Activated T-cell treated with anti-CD3 and anti-CD28 coated beads, Interleukin-2, amount 50 U/mL, for 72 hours (primary cell): ENCODE measurements at regions not wholly inside any gene's neighbourhood (a gene's known extent, or its start where the extent isn't known, plus 50 kb on each side); places are given as distances from the start of the nearest gene placed in this dataset.
A peak's percentile ranks its signal among the peaks of the same experiment; 100 is the strongest.

Experiments used
- ATAC-seq, 2 donors: fragments of 150-1000 bp; cut with Tn5 transposase; replicated peaks in 1 of 2; 2 replicates each; pipeline ENCODE4 v1.10.0; 2021; ENCODE audit warnings: moderate library complexity in 2 of 2, mild to moderate bottlenecking in 1 of 2
- DNase-seq, 2 donors: peaks; one replicate each; pipeline ENCODE4 v3.0.0; 2021 to 2022; ENCODE audit warnings: mixed read lengths in 1 of 2
- H3K27ac Mint-ChIP-seq: one replicate; pipeline ENCODE4 v1.8.0; 2022; ENCODE audit warnings: mild to moderate bottlenecking, moderate library complexity, mixed read lengths
- H3K27me3 Mint-ChIP-seq: one replicate; pipeline ENCODE4 v1.8.0; 2022; ENCODE audit warnings: low read depth, mixed read lengths
- H3K36me3 Mint-ChIP-seq, 2 donors: one replicate each; pipeline ENCODE4 v1.8.0; 2022; ENCODE audit warnings: mixed read lengths in 2 of 2, mild to moderate bottlenecking in 1 of 2; ENCODE audit not compliant: insufficient read depth in 2 of 2
- H3K4me1 Mint-ChIP-seq: one replicate; pipeline ENCODE4 v1.8.0; 2022; ENCODE audit warnings: low read depth, mixed read lengths
- H3K4me3 Mint-ChIP-seq, 2 donors: one replicate each; pipeline ENCODE4 v1.8.0; 2022; ENCODE audit warnings: mild to moderate bottlenecking in 2 of 2, mixed read lengths in 2 of 2, moderate library complexity in 2 of 2
- H3K9me3 Mint-ChIP-seq, 2 donors: one replicate each; pipeline ENCODE4 v1.8.0; 2022; ENCODE audit warnings: mixed read lengths in 2 of 2

DNA sequence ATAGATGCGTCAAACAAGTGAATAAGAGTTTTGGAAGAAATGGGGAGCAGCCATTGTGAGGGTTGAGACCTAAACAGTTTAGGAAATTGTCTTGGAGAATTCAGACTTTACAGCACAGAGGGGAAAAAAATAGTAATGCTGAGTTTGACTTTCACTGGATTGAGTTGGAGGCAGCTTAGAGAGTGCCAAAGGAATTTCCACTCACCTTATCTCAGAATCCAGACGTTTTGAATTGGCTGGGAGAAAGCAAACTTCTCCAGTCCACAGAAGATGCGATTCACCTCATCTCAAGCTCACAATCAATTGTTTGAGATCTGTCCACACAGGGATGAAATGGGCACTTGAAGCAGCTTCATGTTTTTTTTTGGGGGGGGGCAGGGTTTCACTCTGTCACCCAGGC is 663.5 kb upstream of the SALL1 start:
- Mint-ChIP-seq H3K27ac (no peak overlapping the region), H3K9me3 (peaks cover 6 to 7% of the 10 kb centered on the region in 2 donors), H3K4me1 (no peaks in the 10 kb centered on the region), H3K4me3 (no peak overlapping the region), H3K36me3 (peaks cover 0 to 2% of the 10 kb centered on the region in 2 donors), H3K27me3 (no peaks in the 10 kb centered on the region)
- DNase-seq (no peak), ATAC-seq (no peak)

DNA sequence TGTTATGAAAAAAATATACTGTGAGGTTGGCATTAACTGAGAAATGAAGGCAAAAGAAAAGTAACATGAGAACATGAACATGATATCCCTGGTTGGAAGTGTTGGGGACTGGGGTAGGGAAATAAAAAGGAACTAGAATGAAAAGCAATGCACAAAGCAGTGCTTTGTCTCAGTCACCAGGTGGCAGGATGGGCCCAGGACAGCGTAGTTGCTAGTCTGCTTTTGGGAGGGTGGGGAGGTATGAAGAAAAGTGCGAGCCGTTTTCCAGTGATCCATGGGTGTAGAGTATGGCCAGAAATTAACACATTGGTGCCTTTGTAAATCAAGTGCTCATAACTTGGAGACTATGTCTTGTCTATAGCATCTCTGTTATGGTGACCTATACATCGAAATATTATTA is 662.5 kb upstream of the SALL1 start:
- Mint-ChIP-seq H3K27me3 (no peaks in the 10 kb centered on the region), H3K36me3 (peaks cover 2 to 3% of the 10 kb centered on the region in 2 donors), H3K9me3 (peaks cover 9% of the 10 kb centered on the region in 2 donors), H3K4me3 (no peak overlapping the region), H3K27ac (no peak overlapping the region), H3K4me1 (no peaks in the 10 kb centered on the region)
- DNase-seq (no peak), ATAC-seq (no peak)

DNA sequence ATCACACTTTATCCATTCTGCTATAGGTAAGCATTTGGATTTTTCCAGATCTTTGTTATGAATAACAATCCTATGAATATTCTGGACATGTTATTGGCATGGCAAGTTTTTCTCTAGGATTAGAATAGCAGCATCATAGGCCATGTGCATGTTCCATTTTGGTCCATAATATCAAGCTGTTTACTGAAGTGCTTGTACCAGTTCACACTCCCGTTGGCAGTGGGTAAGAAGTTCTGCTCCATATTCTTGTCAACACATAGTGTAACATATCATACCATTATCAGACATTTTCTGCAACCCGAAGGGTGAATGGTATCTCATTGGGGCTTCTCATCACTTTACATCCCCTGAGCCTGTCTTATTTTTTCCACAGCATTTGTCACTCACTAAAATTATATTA is 661.9 kb upstream of the SALL1 start:
- ATAC-seq, result no peak
- no peak overlapping the region for H3K4me3 Mint-ChIP-seq

DNA sequence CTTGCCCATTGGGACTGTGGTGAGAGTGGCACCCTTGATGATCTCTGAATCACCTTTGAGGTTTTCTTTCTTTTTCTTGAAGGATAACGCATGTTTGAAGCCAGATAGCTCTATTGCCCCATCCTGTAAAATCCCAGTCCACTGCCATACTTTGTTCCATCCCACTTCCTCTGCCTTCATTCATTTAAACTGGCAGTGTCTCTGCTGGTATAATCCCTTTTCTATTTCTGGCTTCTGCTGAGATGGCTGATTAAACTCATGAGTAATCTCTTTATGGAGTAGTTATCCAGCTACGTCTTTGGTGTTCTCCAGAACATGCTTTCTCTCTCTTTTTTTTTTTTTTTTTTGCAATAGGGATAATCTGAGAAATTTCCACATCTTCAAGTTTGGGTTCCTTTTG is 656.5 kb upstream of the SALL1 start:
- H3K27me3 Mint-ChIP-seq, result no peaks in the 10 kb centered on the region
- no peak overlapping the region for H3K27ac Mint-ChIP-seq
- peaks cover 7 to 10% of the 10 kb centered on the region in 2 donors for H3K9me3 Mint-ChIP-seq
- H3K4me3 Mint-ChIP-seq, result no peak overlapping the region
- ATAC-seq (no peak), DNase-seq (no peak)
- no peaks in the 10 kb centered on the region for H3K4me1 Mint-ChIP-seq
- H3K36me3 Mint-ChIP-seq, result peaks cover 0 to 3% of the 10 kb centered on the region in 2 donors

More for the DNA sequence above, 661.9 kb upstream of the SALL1 start:
- Mint-ChIP-seq H3K27ac (no peak overlapping the region), H3K9me3 (peaks cover 10% of the 10 kb centered on the region in 2 donors), H3K4me1 (no peaks in the 10 kb centered on the region), H3K27me3 (no peaks in the 10 kb centered on the region), H3K36me3 (peaks cover 2 to 3% of the 10 kb centered on the region in 2 donors)
- no peak for DNase-seq

DNA sequence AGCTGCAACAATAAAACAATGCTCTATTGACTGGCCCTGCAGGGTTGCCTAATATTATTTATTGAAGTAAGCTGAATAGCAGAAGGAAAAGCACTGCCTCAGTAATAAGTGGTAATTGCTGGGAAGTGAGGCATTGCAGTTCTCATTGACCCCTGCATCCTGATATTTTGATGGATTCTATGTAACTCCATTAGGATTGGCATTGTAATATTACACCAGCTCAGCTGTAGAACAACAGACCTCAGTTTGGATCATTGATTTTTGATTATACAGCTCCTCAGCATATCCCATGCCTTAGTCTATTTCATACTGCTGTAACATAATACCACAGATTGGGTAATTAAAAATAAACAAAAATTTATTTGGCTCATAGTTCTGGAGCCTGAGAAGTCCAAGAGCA is 650.6 kb upstream of the SALL1 start:
- peaks cover 3 to 6% of the 10 kb centered on the region in 2 donors for H3K9me3 Mint-ChIP-seq
- H3K4me3 Mint-ChIP-seq, result no peak overlapping the region
- H3K27ac Mint-ChIP-seq, result no peak overlapping the region
- no peak for DNase-seq
- no peaks in the 10 kb centered on the region for H3K36me3 Mint-ChIP-seq
- H3K27me3 Mint-ChIP-seq, result no peaks in the 10 kb centered on the region
- no peaks in the 10 kb centered on the region for H3K4me1 Mint-ChIP-seq
- no peak for ATAC-seq

DNA sequence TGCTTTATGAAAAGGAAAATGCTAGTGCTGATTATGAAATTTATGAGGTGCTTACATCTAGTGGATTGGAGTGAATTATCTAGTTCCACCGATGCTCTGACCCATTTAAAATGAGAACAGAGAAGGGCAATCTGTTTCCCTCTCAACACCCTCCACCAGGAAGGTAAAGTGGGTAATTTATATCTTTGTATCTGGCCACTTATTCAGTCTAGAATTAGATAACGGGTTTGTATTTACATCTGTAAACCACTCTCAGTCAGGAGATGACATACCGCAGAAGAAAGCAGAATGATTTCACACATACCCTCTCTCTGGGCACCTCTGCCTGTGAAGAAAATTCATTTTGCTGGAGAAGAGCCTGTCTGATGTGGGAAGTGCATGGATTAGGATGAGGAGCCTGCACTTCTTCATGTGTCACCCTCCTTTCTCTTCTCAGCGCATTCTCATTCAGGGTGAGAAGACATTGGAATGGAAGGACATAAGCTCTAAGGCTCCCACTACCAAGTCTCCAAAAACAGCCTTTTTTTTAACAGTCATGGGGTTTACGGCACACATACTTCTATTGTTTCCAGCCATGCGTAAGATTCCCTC is 646.7 kb upstream of the SALL1 start:
- Mint-ChIP-seq H3K36me3 (no peaks in the 10 kb centered on the region), H3K4me1 (no peaks in the 10 kb centered on the region), H3K4me3 (no peak overlapping the region), H3K27me3 (no peaks in the 10 kb centered on the region), H3K9me3 (peaks cover 7 to 10% of the 10 kb centered on the region in 2 donors), H3K27ac (no peak overlapping the region)
- DNase-seq (no peak), ATAC-seq (no peak)

DNA sequence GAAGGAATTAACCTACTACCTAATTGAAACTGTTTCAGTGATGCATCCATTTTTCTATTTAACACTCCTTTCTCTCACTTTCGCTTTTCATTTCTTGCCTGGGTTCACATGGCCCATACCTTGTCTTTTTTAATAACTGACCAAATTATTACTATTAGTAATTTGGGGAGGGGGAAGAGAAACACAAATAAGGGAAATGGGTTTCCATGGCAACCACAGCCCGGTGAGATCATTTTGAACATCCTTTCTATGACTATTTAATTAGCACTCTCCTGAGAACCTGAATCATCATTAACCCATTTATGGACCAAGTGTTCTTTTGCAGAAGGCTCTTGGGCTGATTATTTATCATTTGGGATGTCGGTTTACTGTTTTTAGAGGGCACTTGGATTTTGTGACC is 628.2 kb upstream of the SALL1 start:
- no peak overlapping the region for H3K27ac Mint-ChIP-seq
- peaks cover 3 to 7% of the 10 kb centered on the region in 2 donors for H3K9me3 Mint-ChIP-seq
- H3K4me1 Mint-ChIP-seq, result no peaks in the 10 kb centered on the region
- no peaks in the 10 kb centered on the region for H3K27me3 Mint-ChIP-seq
- no peak for ATAC-seq
- no peak overlapping the region for H3K4me3 Mint-ChIP-seq
- DNase-seq, result no peak
- H3K36me3 Mint-ChIP-seq, result no peaks in the 10 kb centered on the region

DNA sequence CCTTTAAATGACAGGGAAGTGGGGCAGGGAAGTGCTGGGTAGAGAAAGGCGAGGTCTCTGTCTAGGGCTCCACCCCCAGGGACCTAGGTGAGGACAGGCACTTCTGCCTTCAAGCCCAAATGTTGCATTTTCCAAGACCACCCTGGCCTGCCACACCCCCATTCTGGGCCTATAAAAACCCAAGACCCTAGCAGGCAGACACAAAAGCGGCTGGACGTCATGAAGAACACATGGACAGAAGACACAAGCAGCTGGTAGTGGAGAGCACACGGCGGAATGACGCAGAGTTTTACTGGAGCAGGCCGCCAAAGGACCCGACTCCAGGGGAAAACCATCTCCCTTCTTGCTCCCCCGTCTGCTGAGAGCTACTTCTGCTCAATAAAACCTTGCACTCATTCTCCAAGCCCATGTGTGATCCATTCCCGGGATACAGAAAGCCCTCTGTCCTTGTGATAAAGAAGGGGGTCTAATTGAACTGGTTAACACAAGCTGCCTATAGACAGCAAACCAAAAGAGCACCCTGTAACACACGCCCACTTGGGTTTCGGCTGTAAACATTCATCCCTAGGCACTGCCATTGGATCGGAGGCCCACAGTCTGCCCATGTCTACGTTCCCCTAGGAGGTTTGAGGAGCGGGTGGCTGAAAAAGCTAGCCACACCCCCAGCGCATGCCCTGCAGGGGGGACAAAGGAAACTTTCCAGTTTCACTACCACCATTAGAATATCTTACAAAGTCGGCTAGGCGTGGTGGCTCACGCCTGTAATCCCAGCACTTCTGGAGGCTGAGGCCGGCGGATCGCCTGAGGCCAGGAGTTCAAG is 622.2 kb upstream of the SALL1 start:
- no peak overlapping the region for H3K4me3 Mint-ChIP-seq
- no peaks in the 10 kb centered on the region for H3K27me3 Mint-ChIP-seq
- DNase-seq (no peak), ATAC-seq (no peak)
- no peaks in the 10 kb centered on the region for H3K36me3 Mint-ChIP-seq
- H3K9me3 Mint-ChIP-seq, result no peaks in the 10 kb centered on the region
- no peak overlapping the region for H3K27ac Mint-ChIP-seq
- H3K4me1 Mint-ChIP-seq, result no peaks in the 10 kb centered on the region

DNA sequence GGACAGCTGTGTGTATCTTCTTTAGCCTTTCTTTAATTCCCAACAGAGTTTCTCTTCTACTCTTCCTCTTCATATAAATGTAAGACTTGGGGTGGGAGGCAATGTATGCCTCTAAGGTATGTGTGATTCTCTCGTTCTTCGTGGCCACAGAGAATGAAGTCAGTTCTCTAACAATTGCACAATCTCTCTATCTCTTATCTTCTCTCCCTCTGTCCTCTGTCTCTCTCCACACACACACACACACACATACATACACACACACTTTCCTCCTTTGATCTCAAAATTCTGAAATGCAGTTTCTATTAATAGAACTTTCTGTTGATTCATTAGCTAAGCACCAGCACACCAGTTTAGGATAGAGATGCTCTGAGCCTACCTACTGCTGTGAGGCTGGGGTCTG is 615.7 kb upstream of the SALL1 start:
- H3K4me3 Mint-ChIP-seq, result no peak overlapping the region
- H3K27me3 Mint-ChIP-seq, result peaks cover 19% of the 10 kb centered on the region
- peaks cover 6% of the 10 kb centered on the region for H3K4me1 Mint-ChIP-seq
- ATAC-seq (no peak), DNase-seq (no peak)
- no peaks in the 10 kb centered on the region for H3K36me3 Mint-ChIP-seq
- peaks cover 0 to 4% of the 10 kb centered on the region in 2 donors for H3K9me3 Mint-ChIP-seq
- H3K27ac Mint-ChIP-seq, result no peak overlapping the region

DNA sequence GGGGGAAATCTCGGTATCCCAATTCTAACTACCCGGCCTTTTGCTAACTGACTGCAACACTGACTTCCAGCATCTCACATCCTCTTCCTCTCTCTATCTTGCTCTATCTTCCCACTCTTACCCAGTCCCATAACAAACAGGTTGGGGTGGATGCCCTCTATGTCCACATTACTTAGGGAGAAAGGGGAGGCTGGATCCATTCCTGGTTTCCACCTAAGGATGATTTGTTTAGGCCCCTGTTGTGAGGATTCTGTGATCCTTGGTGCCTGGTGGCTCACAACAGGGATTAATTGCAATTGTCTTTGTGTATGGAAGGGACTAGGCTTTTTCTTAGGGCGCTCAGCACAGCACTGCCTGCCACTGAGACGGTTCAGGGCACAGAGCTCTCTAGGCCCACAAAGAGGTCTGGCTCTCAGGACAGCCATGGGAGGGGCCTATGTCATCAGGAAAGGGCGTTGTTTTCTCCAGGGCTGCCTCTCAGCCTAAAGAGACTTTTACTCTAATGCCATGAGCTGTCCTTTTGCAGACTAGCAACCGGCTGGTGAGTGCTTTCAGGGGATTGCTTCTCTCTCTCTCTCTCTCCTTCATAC is 612.1 kb upstream of the SALL1 start:
- peaks cover 21% of the 10 kb centered on the region for H3K27me3 Mint-ChIP-seq
- H3K36me3 Mint-ChIP-seq, result no peaks in the 10 kb centered on the region
- H3K9me3 Mint-ChIP-seq, result peaks cover 0 to 4% of the 10 kb centered on the region in 2 donors
- H3K4me1 Mint-ChIP-seq, result peaks cover 6% of the 10 kb centered on the region
- no peak overlapping the region for H3K27ac Mint-ChIP-seq
- ATAC-seq (no peak), DNase-seq (no peak)
- no peak overlapping the region for H3K4me3 Mint-ChIP-seq

DNA sequence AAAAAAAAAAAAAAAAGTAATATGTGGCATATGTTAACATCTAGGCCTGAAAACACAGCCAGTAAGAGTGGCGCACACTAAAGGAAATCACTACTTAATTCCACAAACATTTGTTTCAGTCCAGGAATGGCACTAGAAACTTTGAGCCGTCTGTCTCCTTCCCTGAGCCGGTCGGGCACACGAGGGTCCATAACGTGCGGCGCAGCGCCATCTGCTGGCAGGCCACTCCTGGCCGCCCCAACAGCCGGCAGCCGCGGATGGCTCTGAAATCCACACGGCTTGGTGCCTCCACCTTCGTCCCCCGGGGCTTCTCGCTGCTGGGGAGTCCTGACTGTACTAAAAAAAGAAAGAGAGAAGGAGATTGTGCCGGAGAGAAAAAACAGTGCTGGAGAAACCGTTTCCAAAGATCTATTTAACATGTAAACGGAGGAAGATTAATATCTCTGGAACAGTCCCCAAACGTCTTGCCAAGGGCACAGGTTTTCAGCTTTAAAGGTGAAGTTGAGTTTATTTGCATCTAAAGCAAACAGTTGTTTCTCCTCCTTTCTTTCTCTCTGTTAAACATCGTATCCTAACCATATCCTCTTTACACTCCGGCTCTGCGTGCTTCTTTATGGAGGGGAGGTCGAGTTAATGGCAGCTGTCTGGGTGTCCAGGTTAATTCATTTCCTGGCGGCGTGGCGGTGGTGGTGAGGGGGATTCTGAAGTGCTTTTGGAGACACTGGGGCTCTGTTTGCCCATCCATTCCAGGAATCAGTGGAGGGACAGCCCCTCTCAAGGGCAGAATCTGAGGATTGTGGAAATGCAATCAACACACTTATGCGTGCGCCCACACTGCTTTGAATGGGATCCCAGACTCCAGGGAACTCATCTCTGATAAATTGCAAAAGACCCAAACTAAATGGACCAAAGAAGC is 611.3 kb upstream of the SALL1 start:
- DNase-seq (peak; percentile 58 to 69), ATAC-seq (peak; percentile 62 to 68)
- no peak overlapping the region for H3K27ac Mint-ChIP-seq
- no peaks in the 10 kb centered on the region for H3K36me3 Mint-ChIP-seq
- H3K27me3 Mint-ChIP-seq, result peaks cover 21% of the 10 kb centered on the region
- H3K4me3 Mint-ChIP-seq, result no peak overlapping the region
- peaks cover 6% of the 10 kb centered on the region for H3K4me1 Mint-ChIP-seq
- peaks cover 0 to 2% of the 10 kb centered on the region in 2 donors for H3K9me3 Mint-ChIP-seq

DNA sequence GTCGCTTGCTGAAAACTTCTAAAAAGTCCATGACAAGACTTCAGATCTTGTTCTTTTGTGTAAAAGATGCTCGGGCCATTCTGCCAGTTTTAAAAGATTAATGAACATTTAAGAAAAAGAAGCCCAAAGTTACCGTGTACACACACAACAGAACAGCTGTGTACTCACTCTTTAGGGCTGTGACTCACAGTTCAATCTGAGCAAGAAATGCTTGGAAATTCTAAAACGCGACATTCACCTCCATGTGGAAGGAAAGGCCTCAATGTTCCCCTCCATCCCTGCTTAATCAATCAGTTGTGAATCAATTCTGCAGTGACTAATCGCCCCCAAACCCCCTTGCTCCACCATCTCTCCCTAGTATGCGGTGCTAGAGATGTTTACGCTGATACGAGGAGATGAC is 609.9 kb upstream of the SALL1 start:
- H3K4me3 Mint-ChIP-seq, result no peak overlapping the region

DNA sequence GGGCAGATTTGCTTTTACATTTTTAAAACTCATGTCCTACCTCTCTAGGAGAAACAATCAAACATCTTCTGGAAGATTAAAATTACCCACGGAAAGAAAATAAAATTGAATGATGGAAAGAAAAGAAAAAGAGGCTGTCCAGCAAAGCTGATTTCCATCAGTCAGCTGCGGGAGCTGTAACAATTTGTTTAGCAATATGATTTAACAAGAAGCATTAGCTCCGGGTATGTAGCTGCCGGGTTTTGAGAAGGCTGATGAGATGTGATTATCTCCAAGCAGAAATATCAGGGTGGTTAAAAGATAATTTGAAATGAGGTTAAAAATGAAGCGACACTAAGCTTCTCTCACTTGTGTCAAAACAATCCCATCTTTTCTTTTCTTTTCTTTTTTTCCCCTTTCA is 608.9 kb upstream of the SALL1 start:
- Mint-ChIP-seq H3K4me3 (no peak overlapping the region), H3K36me3 (no peaks in the 10 kb centered on the region), H3K4me1 (peaks cover 6% of the 10 kb centered on the region), H3K27ac (no peak overlapping the region), H3K27me3 (peaks cover 21% of the 10 kb centered on the region), H3K9me3 (no peaks in the 10 kb centered on the region)
- ATAC-seq (no peak), DNase-seq (no peak)

More for the DNA sequence above, 609.9 kb upstream of the SALL1 start:
- Mint-ChIP-seq H3K27me3 (peaks cover 21% of the 10 kb centered on the region), H3K4me1 (peaks cover 6% of the 10 kb centered on the region), H3K9me3 (no peaks in the 10 kb centered on the region), H3K27ac (no peak overlapping the region), H3K36me3 (no peaks in the 10 kb centered on the region)
- ATAC-seq (no peak), DNase-seq (no peak)
